ENCODE measurements at regions not wholly inside any gene's neighbourhood (a gene's known extent, or its start where the extent isn't known, plus 50 kb on each side); places are given as distances from the start of the nearest gene placed in this dataset.

DNA sequence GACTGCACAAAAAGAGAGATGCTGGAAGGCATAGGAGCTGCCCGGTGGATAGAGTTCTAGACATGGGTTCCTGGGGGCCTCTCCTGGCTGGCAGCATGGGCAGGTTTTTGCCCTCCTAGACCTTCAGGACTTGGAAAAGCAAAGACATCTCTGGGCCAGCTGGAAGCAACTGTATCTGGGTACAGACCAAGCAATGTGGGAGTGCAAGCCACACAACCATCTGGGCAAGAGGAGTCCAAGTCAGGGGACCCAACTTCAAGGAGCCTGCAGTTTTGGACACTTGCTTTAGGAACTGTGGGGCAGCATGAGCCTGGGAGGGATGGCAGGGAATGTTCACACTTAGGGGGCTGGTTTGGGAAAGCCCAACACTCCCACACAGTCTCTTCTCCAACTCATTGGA is 323.3 kb downstream of the GADD45G start:
- CTCF ChIA-PET, result no interaction called here

DNA sequence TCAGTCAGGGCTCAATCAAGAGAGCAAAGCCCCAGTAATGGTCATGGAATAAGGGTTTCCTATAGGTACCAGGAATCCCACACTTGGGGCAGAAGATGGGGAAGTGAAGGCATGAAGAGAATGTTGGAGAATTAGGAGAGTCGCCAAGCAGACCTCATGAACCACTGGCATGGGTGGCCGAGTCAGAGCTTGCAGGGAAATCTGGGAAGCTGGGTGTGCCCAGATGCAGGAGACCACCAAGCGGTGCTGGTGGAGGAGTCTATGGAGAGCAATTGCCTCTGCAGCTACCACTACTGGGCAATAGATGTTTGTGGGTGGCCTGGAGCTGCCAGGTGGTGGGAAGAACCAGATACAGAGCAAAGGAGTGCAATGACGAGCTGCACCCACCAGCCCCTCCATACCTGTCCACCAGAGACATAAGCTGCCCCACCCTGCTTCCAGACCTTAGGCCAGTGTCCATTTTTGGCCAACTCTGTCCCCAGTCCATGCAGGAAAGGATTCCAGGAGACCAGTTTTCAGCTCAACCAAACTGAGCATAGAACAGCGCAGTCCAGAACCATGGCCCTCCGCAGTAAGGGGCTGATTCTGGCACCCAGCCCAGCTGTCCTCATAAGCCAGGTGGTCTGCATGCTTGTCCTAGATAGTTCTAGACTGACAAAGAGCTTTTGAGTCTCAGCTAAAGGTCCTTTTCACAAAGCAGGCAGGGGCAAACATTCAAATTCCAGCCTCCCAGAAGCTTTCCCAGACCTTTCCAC is 323.9 kb downstream of the GADD45G start:
- DNase-seq (no peak), ATAC-seq (ENCODE audit: poor library complexity) (no peak)
- H3K27me3 Mint-ChIP-seq, result peaks cover 6% of the 10 kb centered on the region
- Histone ChIP-seq H3K4me1 (ENCODE audit: insufficient read depth, low read length) (peaks cover 8% of the 10 kb centered on the region), H3K27me3 (ENCODE audit: control insufficient read depth in 1 of 2, insufficient read depth in 2 of 2, low read length in 2 of 2) (peaks cover 0 to 5% of the 10 kb centered on the region in 2 experiments), H3K9me3 (ENCODE audit: control insufficient read depth in 1 of 2, insufficient read depth in 1 of 2, low read length in 2 of 2) (no peaks in the 10 kb centered on the region), H3K27ac (ENCODE audit: low read depth in 1 of 2, low read length in 2 of 2) (no peak overlapping the region), H3K36me3 (ENCODE audit: insufficient read depth, low read length) (no peaks in the 10 kb centered on the region), H3K4me3 (ENCODE audit: low read length) (no peak overlapping the region)
- H3K36me3 Mint-ChIP-seq (ENCODE audit: low read depth), result no peaks in the 10 kb centered on the region
- H3K27ac Mint-ChIP-seq, result no peak overlapping the region
- TF ChIP-seq, protein P1, sequence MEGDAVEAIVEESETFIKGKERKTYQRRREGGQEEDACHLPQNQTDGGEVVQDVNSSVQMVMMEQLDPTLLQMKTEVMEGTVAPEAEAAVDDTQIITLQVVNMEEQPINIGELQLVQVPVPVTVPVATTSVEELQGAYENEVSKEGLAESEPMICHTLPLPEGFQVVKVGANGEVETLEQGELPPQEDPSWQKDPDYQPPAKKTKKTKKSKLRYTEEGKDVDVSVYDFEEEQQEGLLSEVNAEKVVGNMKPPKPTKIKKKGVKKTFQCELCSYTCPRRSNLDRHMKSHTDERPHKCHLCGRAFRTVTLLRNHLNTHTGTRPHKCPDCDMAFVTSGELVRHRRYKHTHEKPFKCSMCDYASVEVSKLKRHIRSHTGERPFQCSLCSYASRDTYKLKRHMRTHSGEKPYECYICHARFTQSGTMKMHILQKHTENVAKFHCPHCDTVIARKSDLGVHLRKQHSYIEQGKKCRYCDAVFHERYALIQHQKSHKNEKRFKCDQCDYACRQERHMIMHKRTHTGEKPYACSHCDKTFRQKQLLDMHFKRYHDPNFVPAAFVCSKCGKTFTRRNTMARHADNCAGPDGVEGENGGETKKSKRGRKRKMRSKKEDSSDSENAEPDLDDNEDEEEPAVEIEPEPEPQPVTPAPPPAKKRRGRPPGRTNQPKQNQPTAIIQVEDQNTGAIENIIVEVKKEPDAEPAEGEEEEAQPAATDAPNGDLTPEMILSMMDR (IDR thresholded peaks at IDR 0.05), result no peak
- no peak overlapping the region for H3K4me3 Mint-ChIP-seq
- intact Hi-C loops (cut with DNase I, micrococcal nuclease), result no loop called here
- POLR2A ChIA-PET, result no interaction called here
- H3K9me3 Mint-ChIP-seq, result no peaks in the 10 kb centered on the region
- H3K4me1 Mint-ChIP-seq (ENCODE audit: low read depth), result peaks cover 16% of the 10 kb centered on the region
- CTCF ChIA-PET, result no interaction called here

More for the DNA sequence above, 323.3 kb downstream of the GADD45G start:
- Histone ChIP-seq H3K4me1 (ENCODE audit: insufficient read depth, low read length) (peaks cover 8% of the 10 kb centered on the region), H3K9me3 (ENCODE audit: control insufficient read depth in 1 of 2, insufficient read depth in 1 of 2, low read length in 2 of 2) (no peaks in the 10 kb centered on the region), H3K27me3 (ENCODE audit: control insufficient read depth in 1 of 2, insufficient read depth in 2 of 2, low read length in 2 of 2) (peaks cover 0 to 5% of the 10 kb centered on the region in 2 experiments), H3K36me3 (ENCODE audit: insufficient read depth, low read length) (no peaks in the 10 kb centered on the region), H3K27ac (ENCODE audit: low read depth in 1 of 2, low read length in 2 of 2) (no peak overlapping the region), H3K4me3 (ENCODE audit: low read length) (no peak overlapping the region)
- POLR2A ChIA-PET, result no interaction called here
- Mint-ChIP-seq H3K4me1 (ENCODE audit: low read depth) (peaks cover 16% of the 10 kb centered on the region), H3K36me3 (ENCODE audit: low read depth) (no peaks in the 10 kb centered on the region), H3K27ac (no peak overlapping the region), H3K4me3 (no peak overlapping the region), H3K27me3 (peaks cover 6% of the 10 kb centered on the region), H3K9me3 (no peaks in the 10 kb centered on the region)
- ATAC-seq (ENCODE audit: poor library complexity) (no peak), DNase-seq (no peak)
- intact Hi-C loops (cut with DNase I, micrococcal nuclease), result no loop called here
- TF ChIP-seq, protein P1 (IDR thresholded peaks at IDR 0.05), result no peak

DNA sequence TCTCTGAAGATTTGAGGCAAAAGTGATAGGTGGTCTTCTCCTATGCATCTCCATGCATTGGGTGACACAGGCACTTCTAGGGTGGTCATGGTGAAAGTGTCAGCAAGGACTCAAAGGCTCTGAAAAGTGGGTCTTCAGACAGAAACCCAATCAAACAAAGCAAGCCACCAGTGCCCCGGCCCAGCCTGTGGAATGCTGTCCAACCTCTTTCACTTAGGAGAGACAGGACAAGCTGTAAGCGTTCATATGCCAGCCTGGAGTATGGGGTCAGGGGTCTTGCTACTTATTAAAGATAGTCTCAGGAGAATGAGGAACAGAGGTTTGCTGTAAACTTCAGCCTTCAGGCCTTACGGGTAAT is 324.5 kb downstream of the GADD45G start:
- H3K4me1 ChIP-seq (ENCODE audit: insufficient read depth, low read length), result peaks cover 3% of the 10 kb centered on the region
- CTCF ChIA-PET, result no interaction called here
- H3K27me3 Mint-ChIP-seq, result peaks cover under 1% of the 10 kb centered on the region
- no peaks in the 10 kb centered on the region for H3K9me3 ChIP-seq (ENCODE audit: control insufficient read depth in 1 of 2, insufficient read depth in 1 of 2, low read length in 2 of 2)
- H3K27me3 ChIP-seq (ENCODE audit: control insufficient read depth in 1 of 2, insufficient read depth in 2 of 2, low read length in 2 of 2), result peaks cover 0 to 5% of the 10 kb centered on the region in 2 experiments
- H3K27ac Mint-ChIP-seq, result no peak overlapping the region
- peaks cover 11% of the 10 kb centered on the region for H3K4me1 Mint-ChIP-seq (ENCODE audit: low read depth)
- POLR2A ChIA-PET, result no interaction called here
- H3K4me3 ChIP-seq (ENCODE audit: low read length), result no peak overlapping the region
- intact Hi-C loops (cut with DNase I, micrococcal nuclease), result no loop called here
- no peak for ATAC-seq (ENCODE audit: poor library complexity)
- DNase-seq, result no peak
- H3K36me3 Mint-ChIP-seq (ENCODE audit: low read depth), result no peaks in the 10 kb centered on the region
- H3K27ac ChIP-seq (ENCODE audit: low read depth in 1 of 2, low read length in 2 of 2), result no peak overlapping the region
- no peak overlapping the region for H3K4me3 Mint-ChIP-seq
- no peaks in the 10 kb centered on the region for H3K36me3 ChIP-seq (ENCODE audit: insufficient read depth, low read length)
- no peaks in the 10 kb centered on the region for H3K9me3 Mint-ChIP-seq
- TF ChIP-seq, protein P1 (IDR thresholded peaks at IDR 0.05), result no peak

Data from CD4-positive, alpha-beta T cell (primary cell).